ENCODE measurements at regions not wholly inside any gene's neighbourhood (a gene's known extent, or its start where the extent isn't known, plus 50 kb on each side); places are given as distances from the start of the nearest gene placed in this dataset.

- intact Hi-C loops (cut with micrococcal nuclease) = no loop called here
- Mint-ChIP-seq H3K36me3 (ENCODE audit: low read depth) (peaks cover 31% of the 10 kb centered on the region), H3K27me3 (no peaks in the 10 kb centered on the region), H3K9me3 (no peaks in the 10 kb centered on the region), H3K27ac (peak overlapping the region; percentile 16), H3K4me1 (peaks cover 4% of the 10 kb centered on the region), H3K4me3 (no peak overlapping the region)
- no peak for DNase-seq
Measured at GRCh38 chr17:77499699-77500435, 359.1 kb downstream of the SEC14L1 start.

DNA sequence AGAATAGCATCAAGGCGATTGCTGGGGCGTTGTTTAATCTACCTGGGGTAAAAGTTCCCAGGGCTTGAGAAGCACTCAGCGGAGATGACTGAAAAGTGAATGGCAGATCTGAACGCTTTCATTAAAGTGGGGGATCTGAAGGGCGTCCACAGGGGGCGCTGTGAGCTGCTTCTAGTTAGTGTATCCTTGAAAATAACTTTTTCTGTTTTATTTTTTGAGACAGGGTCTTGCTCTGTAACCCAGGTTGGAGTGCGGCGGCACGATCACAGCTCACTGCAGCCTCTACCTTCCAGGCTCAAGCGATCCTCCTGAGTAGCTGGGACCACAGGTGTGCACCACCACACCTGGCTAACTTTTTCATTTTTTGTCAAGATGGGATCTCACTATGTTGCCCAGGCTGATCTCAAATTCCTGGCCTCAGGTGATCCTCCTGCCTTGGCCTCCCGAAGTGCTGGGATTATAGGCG is 360.4 kb downstream of the SEC14L1 start:
- Mint-ChIP-seq H3K9me3 (no peaks in the 10 kb centered on the region), H3K4me3 (no peak overlapping the region), H3K27ac (no peak overlapping the region), H3K27me3 (no peaks in the 10 kb centered on the region), H3K36me3 (ENCODE audit: low read depth) (peaks cover 25% of the 10 kb centered on the region), H3K4me1 (peaks cover 2% of the 10 kb centered on the region)
- intact Hi-C loops (cut with micrococcal nuclease) = no loop called here
- DNase-seq = peak; percentile 78

GRCh38 chr17:77501751-77502625 is 361.2 kb downstream of the SEC14L1 start:
- H3K4me3 Mint-ChIP-seq = no peak overlapping the region
- no peaks in the 10 kb centered on the region for H3K9me3 Mint-ChIP-seq
- peaks cover 23% of the 10 kb centered on the region for H3K36me3 Mint-ChIP-seq (ENCODE audit: low read depth)
- peak; percentile 57 for DNase-seq
- intact Hi-C loops (cut with micrococcal nuclease) = no loop called here
- no peaks in the 10 kb centered on the region for H3K27me3 Mint-ChIP-seq
- peak overlapping the region; percentile 5 for H3K27ac Mint-ChIP-seq
- peaks cover 2% of the 10 kb centered on the region for H3K4me1 Mint-ChIP-seq

DNA sequence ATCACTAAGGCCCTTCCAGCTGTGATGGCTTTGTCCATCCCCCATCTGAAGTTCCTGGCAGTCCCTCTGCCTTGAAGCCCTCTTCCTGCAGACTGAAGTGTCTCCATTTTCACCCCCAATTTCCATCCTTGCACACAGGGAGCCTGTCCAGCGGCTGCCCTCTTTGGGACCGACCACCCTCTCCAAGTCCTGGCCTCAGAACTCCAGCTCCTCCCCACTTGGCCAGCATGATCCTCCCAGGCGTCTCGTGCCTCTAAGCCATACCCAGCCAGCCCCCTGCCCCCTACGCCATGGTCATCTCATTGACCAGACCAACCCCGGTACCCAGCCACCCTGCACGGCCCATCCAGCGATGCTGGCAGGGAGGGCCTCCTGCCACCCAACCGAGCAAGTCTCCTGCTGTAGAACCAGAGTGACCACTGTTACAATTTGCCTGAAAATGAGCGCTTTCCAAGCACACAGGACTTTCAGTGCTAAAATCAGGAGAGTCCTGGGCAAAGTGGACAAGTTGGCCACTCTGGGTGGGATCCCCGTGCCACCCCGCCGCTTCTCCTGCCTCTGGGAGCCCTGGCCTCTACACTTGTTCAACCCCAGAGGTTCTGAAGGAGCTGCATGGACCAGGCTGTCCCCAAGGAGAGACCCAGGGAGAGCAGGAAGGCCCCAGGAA is 362.0 kb downstream of the SEC14L1 start:
- Mint-ChIP-seq H3K4me3 (no peak overlapping the region), H3K27ac (no peak overlapping the region), H3K36me3 (ENCODE audit: low read depth) (peaks cover 23% of the 10 kb centered on the region), H3K9me3 (no peaks in the 10 kb centered on the region), H3K4me1 (peaks cover 2% of the 10 kb centered on the region), H3K27me3 (no peaks in the 10 kb centered on the region)
- no peak for DNase-seq
- intact Hi-C loops (cut with micrococcal nuclease) = no loop called here

- Mint-ChIP-seq H3K27ac (no peak overlapping the region), H3K9me3 (no peaks in the 10 kb centered on the region), H3K4me3 (no peak overlapping the region), H3K27me3 (no peaks in the 10 kb centered on the region), H3K36me3 (ENCODE audit: low read depth) (peaks cover 23% of the 10 kb centered on the region), H3K4me1 (peaks cover 2% of the 10 kb centered on the region)
- intact Hi-C loops (cut with micrococcal nuclease) = no loop called here
- DNase-seq = no peak
Measured at GRCh38 chr17:77503293-77503655, 362.5 kb downstream of the SEC14L1 start.

- Mint-ChIP-seq H3K4me3 (no peak overlapping the region), H3K27ac (peak overlapping the region; percentile 22)
- DNase-seq = no peak
Measured at GRCh38 chr17:77503916-77504651, 363.3 kb downstream of the SEC14L1 start.

DNA sequence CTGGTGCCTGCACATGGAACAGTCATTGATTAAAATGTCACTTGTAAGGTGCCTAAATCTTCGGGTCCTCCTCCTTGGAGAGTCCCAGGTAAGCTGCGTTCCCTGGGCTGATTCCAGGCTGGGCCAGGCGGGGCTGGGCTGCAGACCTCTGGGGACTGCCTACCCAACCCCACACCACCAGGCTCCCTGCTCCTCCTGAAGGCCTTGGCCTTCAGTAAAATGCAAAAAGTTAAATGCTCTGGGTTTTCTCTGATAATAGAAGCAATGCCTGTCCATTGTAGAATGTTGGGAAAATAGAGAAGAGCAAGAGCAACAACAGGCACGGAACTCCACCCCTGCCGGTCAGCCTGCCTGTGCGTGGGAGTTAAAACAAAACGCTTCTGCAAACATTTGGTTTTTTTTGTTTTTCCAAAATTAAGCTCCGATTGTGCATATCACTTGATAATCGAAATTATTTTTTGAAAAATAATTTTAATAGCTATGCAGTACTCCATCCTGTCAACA is 363.9 kb downstream of the SEC14L1 start:
- Mint-ChIP-seq H3K4me3 (no peak overlapping the region), H3K27ac (no peak overlapping the region), H3K36me3 (ENCODE audit: low read depth) (peaks cover 14% of the 10 kb centered on the region), H3K27me3 (no peaks in the 10 kb centered on the region), H3K4me1 (no peaks in the 10 kb centered on the region), H3K9me3 (no peaks in the 10 kb centered on the region)
- intact Hi-C loops (cut with micrococcal nuclease) = no loop called here
- no peak for DNase-seq

More at GRCh38 chr17:77503916-77504651, 363.3 kb downstream of the SEC14L1 start:
- Mint-ChIP-seq H3K4me1 (peaks cover 2% of the 10 kb centered on the region), H3K9me3 (no peaks in the 10 kb centered on the region), H3K36me3 (ENCODE audit: low read depth) (peaks cover 21% of the 10 kb centered on the region), H3K27me3 (no peaks in the 10 kb centered on the region)
- intact Hi-C loops (cut with micrococcal nuclease) = no loop called here

GRCh38 chr17:77505181-77505639 is 364.4 kb downstream of the SEC14L1 start:
- no peaks in the 10 kb centered on the region for H3K27me3 Mint-ChIP-seq
- no peak overlapping the region for H3K4me3 Mint-ChIP-seq
- H3K4me1 Mint-ChIP-seq = no peaks in the 10 kb centered on the region
- DNase-seq = no peak
- H3K36me3 Mint-ChIP-seq (ENCODE audit: low read depth) = peaks cover 10% of the 10 kb centered on the region
- H3K27ac Mint-ChIP-seq = no peak overlapping the region
- intact Hi-C loops (cut with micrococcal nuclease) = no loop called here
- H3K9me3 Mint-ChIP-seq = no peaks in the 10 kb centered on the region

GRCh38 chr17:77506371-77506991 is 365.7 kb downstream of the SEC14L1 start:
- H3K4me1 Mint-ChIP-seq = no peaks in the 10 kb centered on the region
- H3K9me3 Mint-ChIP-seq = no peaks in the 10 kb centered on the region
- H3K27me3 Mint-ChIP-seq = no peaks in the 10 kb centered on the region
- H3K27ac Mint-ChIP-seq = no peak overlapping the region
- peaks cover 5% of the 10 kb centered on the region for H3K36me3 Mint-ChIP-seq (ENCODE audit: low read depth)
- peak; percentile 60 for DNase-seq
- H3K4me3 Mint-ChIP-seq = no peak overlapping the region
- intact Hi-C loops (cut with micrococcal nuclease) = no loop called here

DNA sequence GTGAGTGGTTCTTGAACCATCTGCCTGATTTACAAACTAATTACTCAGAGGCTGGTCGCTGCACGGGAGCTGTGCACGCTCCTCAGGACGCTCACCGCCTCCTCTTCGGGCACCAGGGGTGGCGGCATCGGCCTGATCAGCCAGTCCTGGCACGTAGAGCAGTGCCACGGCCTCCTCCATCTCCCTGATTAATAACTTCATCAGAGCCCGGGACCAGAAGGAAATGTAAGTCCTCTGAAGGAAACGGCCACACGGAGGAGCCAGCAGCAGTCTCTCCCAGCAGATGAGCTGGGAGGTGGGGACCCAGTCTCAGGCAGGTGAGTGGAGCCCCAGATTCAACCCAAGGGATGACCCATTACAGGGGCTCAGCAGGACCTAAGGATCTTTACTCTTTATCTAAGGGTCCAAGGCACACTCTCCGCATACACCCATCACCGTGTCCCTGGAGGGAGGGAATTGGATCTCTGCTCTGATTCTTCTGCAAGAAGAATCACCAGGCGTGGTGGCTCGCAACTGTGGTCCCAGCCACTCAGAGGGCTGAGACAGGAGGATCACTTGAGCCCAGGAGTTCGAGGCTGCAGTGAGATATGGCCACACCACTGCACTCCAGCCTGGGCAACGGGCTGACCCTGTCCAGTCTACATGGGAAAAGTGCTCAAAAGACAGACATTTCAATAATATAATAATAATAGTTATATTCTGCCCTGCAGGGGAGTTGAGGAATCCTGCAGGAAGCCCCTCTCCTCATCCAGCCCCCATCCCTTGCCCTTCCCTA is 366.5 kb downstream of the SEC14L1 start:
- Mint-ChIP-seq H3K27me3 (no peaks in the 10 kb centered on the region), H3K36me3 (ENCODE audit: low read depth) (peaks cover 8% of the 10 kb centered on the region), H3K4me3 (no peak overlapping the region), H3K27ac (no peak overlapping the region), H3K9me3 (peaks cover 3% of the 10 kb centered on the region), H3K4me1 (no peaks in the 10 kb centered on the region)
- intact Hi-C loops (cut with micrococcal nuclease) = no loop called here
- DNase-seq = no peak

DNA sequence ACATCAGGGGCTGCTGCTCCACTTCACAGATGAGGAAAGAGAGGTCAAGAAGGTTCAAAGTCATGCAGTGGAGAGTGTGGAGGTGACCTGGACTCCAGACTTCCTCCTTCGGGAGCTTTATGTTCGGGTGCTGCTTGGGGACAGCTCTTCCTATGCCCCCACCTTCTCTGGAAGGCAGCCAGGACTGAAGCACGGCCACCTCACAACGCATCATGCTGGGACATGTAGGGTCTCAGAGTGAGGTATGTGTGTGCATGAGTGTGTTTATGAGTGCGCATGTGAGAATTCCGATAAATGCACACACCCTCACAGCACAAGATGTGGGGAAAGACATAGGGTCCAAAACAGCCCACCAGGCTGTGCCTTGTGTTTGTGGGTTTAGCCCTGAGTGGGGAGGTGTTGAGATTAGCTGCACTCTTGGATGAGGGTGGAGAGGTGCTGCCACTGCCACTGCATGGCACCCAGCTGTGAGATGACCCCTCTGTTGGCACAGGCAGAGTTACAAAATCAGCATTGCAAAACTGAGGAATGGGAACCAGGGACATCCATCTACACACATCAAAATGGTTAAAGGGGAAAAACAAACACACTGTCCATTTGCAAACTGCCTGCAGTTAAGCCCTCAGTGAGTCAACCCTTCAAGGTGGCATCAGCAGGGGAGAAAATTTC is 367.4 kb downstream of the SEC14L1 start:
- intact Hi-C loops (cut with micrococcal nuclease) = no loop called here
- H3K4me1 Mint-ChIP-seq = no peaks in the 10 kb centered on the region

GRCh38 chr17:77509089-77509488 is 368.3 kb downstream of the SEC14L1 start:
- H3K27ac Mint-ChIP-seq = no peak overlapping the region
- H3K4me1 Mint-ChIP-seq = no peaks in the 10 kb centered on the region
- H3K9me3 Mint-ChIP-seq = peaks cover 3% of the 10 kb centered on the region
- intact Hi-C loops (cut with micrococcal nuclease) = no loop called here
- H3K27me3 Mint-ChIP-seq = no peaks in the 10 kb centered on the region
- H3K36me3 Mint-ChIP-seq (ENCODE audit: low read depth) = peaks cover 7% of the 10 kb centered on the region
- H3K4me3 Mint-ChIP-seq = no peak overlapping the region
- DNase-seq = no peak

More for the DNA sequence above, 367.4 kb downstream of the SEC14L1 start:
- Mint-ChIP-seq H3K36me3 (ENCODE audit: low read depth) (peaks cover 7% of the 10 kb centered on the region), H3K9me3 (peaks cover 3% of the 10 kb centered on the region), H3K4me3 (no peak overlapping the region), H3K27ac (no peak overlapping the region), H3K27me3 (no peaks in the 10 kb centered on the region)
- DNase-seq = no peak

Measured in activated CD4-positive, alpha-beta T cell treated with anti-CD3 and anti-CD28 coated beads, Interleukin-2, amount 10 ng/mL, durations not matched to agents 24 days and 14 days (primary cell).